Smooth muscle cell (in vitro differentiated cells): ENCODE measurements at regions not wholly inside any gene's neighbourhood (a gene's known extent, or its start where the extent isn't known, plus 50 kb on each side); places are given as distances from the start of the nearest gene placed in this dataset.
"Not testable (repeated sequence)": the region's sequence is repeated elsewhere in the genome, so short reads cannot be mapped to it uniquely, and the experiment has no call there.

Experiments used
- DNase-seq: peaks from one replicate; lab custom pipeline; 2025; ENCODE audit not compliant: unreplicated experiment; lab: John Stamatoyannopoulos, UW
- H2AFZ ChIP-seq: fragments of 200-600 bp; sonication (generic); 2 replicates; pipeline ENCODE4 v1.6.0; 2016; ENCODE audit warnings: antibody characterized with exemption, low read depth, mild to moderate bottlenecking
- H3F3A ChIP-seq: fragments of 200-600 bp; sonication (generic); 2 replicates; pipeline ENCODE4 v1.6.0; 2017; ENCODE audit warnings: antibody characterized with exemption, low read depth
- H3K27ac ChIP-seq: fragments of 200-600 bp; sonication (generic); 2 replicates; pipeline ENCODE4 v1.5.1; 2016; ENCODE audit warnings: low read depth, mild to moderate bottlenecking
- H3K27me3 ChIP-seq: fragments of 200-600 bp; sonication (generic); 2 replicates; pipeline ENCODE4 v1.6.1; 2016; ENCODE audit warnings: low read depth, mild to moderate bottlenecking
- H3K36me3 ChIP-seq: fragments of 200-600 bp; sonication (generic); 2 replicates; pipeline ENCODE4 v1.5.1; 2016; ENCODE audit warnings: low read depth
- H3K4me1 ChIP-seq: fragments of 200-600 bp; sonication (generic); 2 replicates; pipeline ENCODE4 v1.5.1; 2016; ENCODE audit warnings: low read depth
- H3K4me2 ChIP-seq: fragments of 200-600 bp; sonication (generic); 2 replicates; pipeline ENCODE4 v1.6.0; 2016; ENCODE audit warnings: mild to moderate bottlenecking
- H3K4me3 ChIP-seq: fragments of 200-600 bp; sonication (generic); 2 replicates; pipeline ENCODE4 v1.5.1; 2016; ENCODE audit warnings: mild to moderate bottlenecking
- H3K79me2 ChIP-seq: fragments of 200-600 bp; sonication (generic); 2 replicates; pipeline ENCODE4 v1.6.0; 2016; ENCODE audit warnings: low read depth, mild to moderate bottlenecking
- H3K9ac ChIP-seq: fragments of 200-600 bp; sonication (generic); 2 replicates; pipeline ENCODE4 v1.6.0; 2016; ENCODE audit warnings: low read depth
- H3K9me3 ChIP-seq: fragments of 200-600 bp; sonication (generic); replicated peaks from 2 replicates; pipeline ENCODE4 v1.5.1; 2016; ENCODE audit warnings: low read depth
- H4K20me1 ChIP-seq: fragments of 200-600 bp; sonication (generic); 2 replicates; pipeline ENCODE4 v1.6.0; 2016; ENCODE audit warnings: low read depth
- WGBS: methylation state at CpG from one replicate; pipeline ENCODE4 v1.1.7; 2016; ENCODE audit warnings: low lambda C conversion rate; 5-methylcytosine and 5-hydroxymethylcytosine counted together
- TF ChIP-seq, protein P1 (sequence below): fragments of 200-600 bp; sonication (generic); IDR thresholded peaks from 2 replicates; pipeline ENCODE4 v1.5.1; 2017; ENCODE audit warnings: borderline replicate concordance, mild to moderate bottlenecking, antibody characterized with exemption; ENCODE audit not compliant: insufficient read depth, poor library complexity, severe bottlenecking

GRCh38 chr2:175326801-175327200 is 145.3 kb upstream of the ATP5MC3 start:
- Histone ChIP-seq H3K4me2 (no peak overlapping the region), H3K9ac (no peak overlapping the region), H3K4me1 (no peaks in the 10 kb centered on the region), H2AFZ (no peak overlapping the region), H3K4me3 (no peak overlapping the region), H3K36me3 (no peaks in the 10 kb centered on the region), H3K27me3 (no peaks in the 10 kb centered on the region), H4K20me1 (no peaks in the 10 kb centered on the region), H3K79me2 (no peaks in the 10 kb centered on the region), H3K27ac (no peak overlapping the region), H3K9me3 (no peaks in the 10 kb centered on the region), H3F3A (no peaks in the 10 kb centered on the region)
- no peak for DNase-seq
- WGBS, result 90% methylated on average over 3 of the region's 3 CpGs
- TF ChIP-seq, protein P1, sequence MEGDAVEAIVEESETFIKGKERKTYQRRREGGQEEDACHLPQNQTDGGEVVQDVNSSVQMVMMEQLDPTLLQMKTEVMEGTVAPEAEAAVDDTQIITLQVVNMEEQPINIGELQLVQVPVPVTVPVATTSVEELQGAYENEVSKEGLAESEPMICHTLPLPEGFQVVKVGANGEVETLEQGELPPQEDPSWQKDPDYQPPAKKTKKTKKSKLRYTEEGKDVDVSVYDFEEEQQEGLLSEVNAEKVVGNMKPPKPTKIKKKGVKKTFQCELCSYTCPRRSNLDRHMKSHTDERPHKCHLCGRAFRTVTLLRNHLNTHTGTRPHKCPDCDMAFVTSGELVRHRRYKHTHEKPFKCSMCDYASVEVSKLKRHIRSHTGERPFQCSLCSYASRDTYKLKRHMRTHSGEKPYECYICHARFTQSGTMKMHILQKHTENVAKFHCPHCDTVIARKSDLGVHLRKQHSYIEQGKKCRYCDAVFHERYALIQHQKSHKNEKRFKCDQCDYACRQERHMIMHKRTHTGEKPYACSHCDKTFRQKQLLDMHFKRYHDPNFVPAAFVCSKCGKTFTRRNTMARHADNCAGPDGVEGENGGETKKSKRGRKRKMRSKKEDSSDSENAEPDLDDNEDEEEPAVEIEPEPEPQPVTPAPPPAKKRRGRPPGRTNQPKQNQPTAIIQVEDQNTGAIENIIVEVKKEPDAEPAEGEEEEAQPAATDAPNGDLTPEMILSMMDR, result no peak

- not testable (repeated sequence) for H3K79me2 ChIP-seq, H3K27me3 ChIP-seq, H3K27ac ChIP-seq, H3K4me2 ChIP-seq, H3K9ac ChIP-seq, H3F3A ChIP-seq, H3K9me3 ChIP-seq, DNase-seq, H3K4me3 ChIP-seq, H3K36me3 ChIP-seq, H2AFZ ChIP-seq, H3K4me1 ChIP-seq, H4K20me1 ChIP-seq
- WGBS, result 90% methylated on average over 2 of the region's 2 CpGs
These were observed 144.7 kb upstream of the ATP5MC3 start for GRCh38 chr2:175326164-175326563.

GRCh38 chr2:175323162-175323561 is 141.7 kb upstream of the ATP5MC3 start:
- WGBS, result 94% methylated on average over 4 of the region's 4 CpGs
- no peak for DNase-seq

GRCh38 chr2:175318542-175318941 is 137.0 kb upstream of the ATP5MC3 start:
- Histone ChIP-seq H4K20me1 (no peaks in the 10 kb centered on the region), H3K4me3 (no peak overlapping the region), H3K79me2 (no peaks in the 10 kb centered on the region), H3K9ac (no peak overlapping the region), H3K4me1 (no peaks in the 10 kb centered on the region), H2AFZ (no peak overlapping the region), H3K36me3 (no peaks in the 10 kb centered on the region), H3K27me3 (no peaks in the 10 kb centered on the region), H3K9me3 (no peaks in the 10 kb centered on the region), H3K4me2 (no peak overlapping the region), H3F3A (no peaks in the 10 kb centered on the region), H3K27ac (no peak overlapping the region)
- no peak for DNase-seq
- TF ChIP-seq, protein P1, result no peak
- 64% methylated on average over 2 of the region's 2 CpGs for WGBS

More at GRCh38 chr2:175323162-175323561, 141.7 kb upstream of the ATP5MC3 start:
- H4K20me1 ChIP-seq, result no peaks in the 10 kb centered on the region
- H3K27me3 ChIP-seq, result no peaks in the 10 kb centered on the region
- no peak overlapping the region for H3K4me3 ChIP-seq
- H3K36me3 ChIP-seq, result no peaks in the 10 kb centered on the region
- no peak overlapping the region for H3K4me2 ChIP-seq
- TF ChIP-seq, protein P1, result no peak
- H3K9ac ChIP-seq, result no peak overlapping the region
- no peak overlapping the region for H2AFZ ChIP-seq
- H3K27ac ChIP-seq, result no peak overlapping the region
- H3K9me3 ChIP-seq, result no peaks in the 10 kb centered on the region
- H3K79me2 ChIP-seq, result no peaks in the 10 kb centered on the region
- no peaks in the 10 kb centered on the region for H3F3A ChIP-seq
- H3K4me1 ChIP-seq, result no peaks in the 10 kb centered on the region
